H1 (cell line): ENCODE measurements at regions not wholly inside any gene's neighbourhood (a gene's known extent, or its start where the extent isn't known, plus 50 kb on each side); places are given as distances from the start of the nearest gene placed in this dataset.

Experiments
- CBX5 ChIP-seq: fragments of 300-800, 300-1000 bp; sonication (generic); IDR thresholded peaks from 2 replicates; pipeline ENCODE4 v1.7.1; 2016; ENCODE audit warnings: antibody characterized with exemption, low read length, low read depth
- CBX8 ChIP-seq: fragments of 300-800, 300-1000 bp; sonication (generic); IDR thresholded peaks from 2 replicates; pipeline ENCODE4 v1.7.1; 2016; ENCODE audit warnings: low read depth, low read length, borderline replicate concordance
- EP300 ChIP-seq, 2 experiments: IDR thresholded peaks; 1 replicate in 1 of 2; 2 replicates in 1 of 2; pipeline ENCODE4 v1.6.1; 2011 to 2012; ENCODE audit warnings: low read depth in 2 of 2, low read length in 2 of 2, mild to moderate bottlenecking in 2 of 2, borderline replicate concordance in 1 of 2, inconsistent platforms in 1 of 2, moderate library complexity in 1 of 2
- KDM5A ChIP-seq: fragments of 200-600 bp; IDR thresholded peaks from 2 replicates; pipeline ENCODE4 v1.7.1; 2012; ENCODE audit warnings: mild to moderate bottlenecking, low read length, inconsistent platforms, mixed read lengths
- POLR2A ChIP-seq, 2 experiments: IDR thresholded peaks; 1 replicate in 1 of 2; 2 replicates in 1 of 2; pipeline ENCODE4 v1.6.1; 2011; ENCODE audit warnings: low read depth in 2 of 2, low read length in 2 of 2, mild to moderate bottlenecking in 2 of 2; ENCODE audit errors: control extremely low read depth in 1 of 2
- SP2 ChIP-seq: IDR thresholded peaks from 2 replicates; pipeline ENCODE4 v1.6.1; 2012; ENCODE audit warnings: mild to moderate bottlenecking, low read length, inconsistent platforms
- TAF1 ChIP-seq: IDR thresholded peaks from 2 replicates; pipeline ENCODE4 v1.6.1; 2011; ENCODE audit warnings: mild to moderate bottlenecking, low read depth, low read length
- TF ChIP-seq, protein P1 (sequence below): fragments of 300-600 bp; sonication (generic); IDR thresholded peaks from 2 replicates; pipeline ENCODE4 v1.7.1; 2012; ENCODE audit warnings: low read length, moderate library complexity, mild to moderate bottlenecking, inconsistent platforms; ENCODE audit not compliant: insufficient replicate concordance
- TF ChIP-seq, protein P2 (sequence below): IDR thresholded peaks from 2 replicates; pipeline ENCODE4 v1.6.1; 2012; ENCODE audit warnings: inconsistent platforms

DNA sequence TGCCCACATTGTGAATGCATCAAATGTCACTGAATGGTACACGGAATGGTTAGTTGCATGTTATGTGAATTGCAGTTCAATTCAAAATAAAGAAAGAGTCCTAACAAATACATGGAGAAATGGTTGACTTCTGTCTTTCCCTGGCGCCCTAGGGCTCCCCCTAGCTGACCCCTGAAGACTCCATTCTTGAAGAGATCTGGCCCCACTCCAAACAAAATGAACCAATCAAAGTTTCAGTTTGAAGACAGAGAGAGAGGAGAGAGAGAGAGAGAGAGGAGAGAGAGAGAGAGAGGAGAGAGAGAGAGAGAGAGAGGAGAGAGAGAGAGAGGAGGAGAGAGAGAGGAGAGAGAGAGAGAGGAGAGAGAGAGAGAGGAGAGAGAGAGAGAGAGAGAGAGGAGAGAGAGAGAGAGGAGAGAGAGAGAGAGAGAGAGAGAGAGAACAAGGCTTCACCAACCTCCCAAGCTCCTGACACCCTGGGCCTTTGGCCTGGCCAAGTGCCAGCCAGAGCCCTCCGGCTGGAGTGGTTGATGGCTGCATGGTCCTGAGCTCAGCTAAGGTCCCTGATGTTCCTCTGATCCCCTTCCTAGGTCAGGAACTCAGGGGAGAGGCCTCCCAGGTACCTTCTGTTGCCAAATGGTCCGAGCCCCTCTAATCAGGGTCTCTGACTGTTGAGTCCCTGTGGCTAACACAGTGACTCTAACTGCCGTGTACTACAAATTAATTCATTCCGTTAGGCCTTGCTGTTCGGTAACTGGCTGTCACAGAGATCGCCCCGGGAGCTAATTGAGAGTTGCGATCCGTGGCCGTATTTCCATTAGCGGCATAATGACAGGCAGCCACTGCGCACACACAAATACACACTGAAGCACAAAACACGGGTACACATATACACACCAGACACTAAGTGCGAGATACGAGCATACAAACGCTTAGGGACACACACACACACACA, 188.8 kb downstream of the ESRRB start (continued):
- TF ChIP-seq, protein P1, sequence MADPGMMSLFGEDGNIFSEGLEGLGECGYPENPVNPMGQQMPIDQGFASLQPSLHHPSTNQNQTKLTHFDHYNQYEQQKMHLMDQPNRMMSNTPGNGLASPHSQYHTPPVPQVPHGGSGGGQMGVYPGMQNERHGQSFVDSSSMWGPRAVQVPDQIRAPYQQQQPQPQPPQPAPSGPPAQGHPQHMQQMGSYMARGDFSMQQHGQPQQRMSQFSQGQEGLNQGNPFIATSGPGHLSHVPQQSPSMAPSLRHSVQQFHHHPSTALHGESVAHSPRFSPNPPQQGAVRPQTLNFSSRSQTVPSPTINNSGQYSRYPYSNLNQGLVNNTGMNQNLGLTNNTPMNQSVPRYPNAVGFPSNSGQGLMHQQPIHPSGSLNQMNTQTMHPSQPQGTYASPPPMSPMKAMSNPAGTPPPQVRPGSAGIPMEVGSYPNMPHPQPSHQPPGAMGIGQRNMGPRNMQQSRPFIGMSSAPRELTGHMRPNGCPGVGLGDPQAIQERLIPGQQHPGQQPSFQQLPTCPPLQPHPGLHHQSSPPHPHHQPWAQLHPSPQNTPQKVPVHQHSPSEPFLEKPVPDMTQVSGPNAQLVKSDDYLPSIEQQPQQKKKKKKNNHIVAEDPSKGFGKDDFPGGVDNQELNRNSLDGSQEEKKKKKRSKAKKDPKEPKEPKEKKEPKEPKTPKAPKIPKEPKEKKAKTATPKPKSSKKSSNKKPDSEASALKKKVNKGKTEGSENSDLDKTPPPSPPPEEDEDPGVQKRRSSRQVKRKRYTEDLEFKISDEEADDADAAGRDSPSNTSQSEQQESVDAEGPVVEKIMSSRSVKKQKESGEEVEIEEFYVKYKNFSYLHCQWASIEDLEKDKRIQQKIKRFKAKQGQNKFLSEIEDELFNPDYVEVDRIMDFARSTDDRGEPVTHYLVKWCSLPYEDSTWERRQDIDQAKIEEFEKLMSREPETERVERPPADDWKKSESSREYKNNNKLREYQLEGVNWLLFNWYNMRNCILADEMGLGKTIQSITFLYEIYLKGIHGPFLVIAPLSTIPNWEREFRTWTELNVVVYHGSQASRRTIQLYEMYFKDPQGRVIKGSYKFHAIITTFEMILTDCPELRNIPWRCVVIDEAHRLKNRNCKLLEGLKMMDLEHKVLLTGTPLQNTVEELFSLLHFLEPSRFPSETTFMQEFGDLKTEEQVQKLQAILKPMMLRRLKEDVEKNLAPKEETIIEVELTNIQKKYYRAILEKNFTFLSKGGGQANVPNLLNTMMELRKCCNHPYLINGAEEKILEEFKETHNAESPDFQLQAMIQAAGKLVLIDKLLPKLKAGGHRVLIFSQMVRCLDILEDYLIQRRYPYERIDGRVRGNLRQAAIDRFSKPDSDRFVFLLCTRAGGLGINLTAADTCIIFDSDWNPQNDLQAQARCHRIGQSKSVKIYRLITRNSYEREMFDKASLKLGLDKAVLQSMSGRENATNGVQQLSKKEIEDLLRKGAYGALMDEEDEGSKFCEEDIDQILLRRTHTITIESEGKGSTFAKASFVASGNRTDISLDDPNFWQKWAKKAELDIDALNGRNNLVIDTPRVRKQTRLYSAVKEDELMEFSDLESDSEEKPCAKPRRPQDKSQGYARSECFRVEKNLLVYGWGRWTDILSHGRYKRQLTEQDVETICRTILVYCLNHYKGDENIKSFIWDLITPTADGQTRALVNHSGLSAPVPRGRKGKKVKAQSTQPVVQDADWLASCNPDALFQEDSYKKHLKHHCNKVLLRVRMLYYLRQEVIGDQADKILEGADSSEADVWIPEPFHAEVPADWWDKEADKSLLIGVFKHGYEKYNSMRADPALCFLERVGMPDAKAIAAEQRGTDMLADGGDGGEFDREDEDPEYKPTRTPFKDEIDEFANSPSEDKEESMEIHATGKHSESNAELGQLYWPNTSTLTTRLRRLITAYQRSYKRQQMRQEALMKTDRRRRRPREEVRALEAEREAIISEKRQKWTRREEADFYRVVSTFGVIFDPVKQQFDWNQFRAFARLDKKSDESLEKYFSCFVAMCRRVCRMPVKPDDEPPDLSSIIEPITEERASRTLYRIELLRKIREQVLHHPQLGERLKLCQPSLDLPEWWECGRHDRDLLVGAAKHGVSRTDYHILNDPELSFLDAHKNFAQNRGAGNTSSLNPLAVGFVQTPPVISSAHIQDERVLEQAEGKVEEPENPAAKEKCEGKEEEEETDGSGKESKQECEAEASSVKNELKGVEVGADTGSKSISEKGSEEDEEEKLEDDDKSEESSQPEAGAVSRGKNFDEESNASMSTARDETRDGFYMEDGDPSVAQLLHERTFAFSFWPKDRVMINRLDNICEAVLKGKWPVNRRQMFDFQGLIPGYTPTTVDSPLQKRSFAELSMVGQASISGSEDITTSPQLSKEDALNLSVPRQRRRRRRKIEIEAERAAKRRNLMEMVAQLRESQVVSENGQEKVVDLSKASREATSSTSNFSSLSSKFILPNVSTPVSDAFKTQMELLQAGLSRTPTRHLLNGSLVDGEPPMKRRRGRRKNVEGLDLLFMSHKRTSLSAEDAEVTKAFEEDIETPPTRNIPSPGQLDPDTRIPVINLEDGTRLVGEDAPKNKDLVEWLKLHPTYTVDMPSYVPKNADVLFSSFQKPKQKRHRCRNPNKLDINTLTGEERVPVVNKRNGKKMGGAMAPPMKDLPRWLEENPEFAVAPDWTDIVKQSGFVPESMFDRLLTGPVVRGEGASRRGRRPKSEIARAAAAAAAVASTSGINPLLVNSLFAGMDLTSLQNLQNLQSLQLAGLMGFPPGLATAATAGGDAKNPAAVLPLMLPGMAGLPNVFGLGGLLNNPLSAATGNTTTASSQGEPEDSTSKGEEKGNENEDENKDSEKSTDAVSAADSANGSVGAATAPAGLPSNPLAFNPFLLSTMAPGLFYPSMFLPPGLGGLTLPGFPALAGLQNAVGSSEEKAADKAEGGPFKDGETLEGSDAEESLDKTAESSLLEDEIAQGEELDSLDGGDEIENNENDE = no peak
- TF ChIP-seq KDM5A = no peak
- TF ChIP-seq TAF1 = no peak
- no peak for TF ChIP-seq CBX8
- TF ChIP-seq, protein P2, sequence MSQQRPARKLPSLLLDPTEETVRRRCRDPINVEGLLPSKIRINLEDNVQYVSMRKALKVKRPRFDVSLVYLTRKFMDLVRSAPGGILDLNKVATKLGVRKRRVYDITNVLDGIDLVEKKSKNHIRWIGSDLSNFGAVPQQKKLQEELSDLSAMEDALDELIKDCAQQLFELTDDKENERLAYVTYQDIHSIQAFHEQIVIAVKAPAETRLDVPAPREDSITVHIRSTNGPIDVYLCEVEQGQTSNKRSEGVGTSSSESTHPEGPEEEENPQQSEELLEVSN = no peak
- no peak for TF ChIP-seq EP300 (IDR thresholded peaks at IDR 0.05; ENCODE audit: borderline replicate concordance in 1 of 2, low read depth in 2 of 2, low read length in 2 of 2)
- TF ChIP-seq POLR2A (IDR thresholded peaks at IDR 0.05; ENCODE audit: control extremely low read depth in 1 of 2, low read depth in 2 of 2, low read length in 2 of 2) = no peak
- no peak for TF ChIP-seq SP2
- no peak for TF ChIP-seq CBX5
